ENCODE measurements at regions not wholly inside any gene's neighbourhood (a gene's known extent, or its start where the extent isn't known, plus 50 kb on each side); places are given as distances from the start of the nearest gene placed in this dataset.
A peak's percentile ranks its signal among the peaks of the same experiment; 100 is the strongest.

GRCh38 chr2:163834841-163835240, 99.0 kb upstream of the FIGN start:
- DNase-seq (ENCODE audit: low read depth): no peak

- DNase-seq (ENCODE audit: low read depth): peak; percentile 9
These were observed 98.4 kb upstream of the FIGN start for GRCh38 chr2:163834221-163834620.

- no peak for DNase-seq (ENCODE audit: low read depth)
These were observed 93.0 kb upstream of the FIGN start for GRCh38 chr2:163828771-163829170.

- DNase-seq (ENCODE audit: low read depth): no peak
These were observed 86.2 kb upstream of the FIGN start for GRCh38 chr2:163822033-163822432.

GRCh38 chr2:163812926-163813520, 77.2 kb upstream of the FIGN start:
- DNase-seq (ENCODE audit: low read depth): no peak

GRCh38 chr2:163808406-163808805, 72.6 kb upstream of the FIGN start:
- peak; percentile 22 for DNase-seq (ENCODE audit: low read depth)

- DNase-seq (ENCODE audit: low read depth): no peak
These were observed 66.5 kb upstream of the FIGN start for GRCh38 chr2:163802284-163802683.

- DNase-seq (ENCODE audit: low read depth): no peak
These were observed 65.7 kb upstream of the FIGN start for GRCh38 chr2:163801486-163801885.

GRCh38 chr2:163800951-163801381, 65.2 kb upstream of the FIGN start:
- DNase-seq (ENCODE audit: low read depth): peak; percentile 47

GRCh38 chr2:163799807-163800206, 64.0 kb upstream of the FIGN start:
- DNase-seq (ENCODE audit: low read depth): no peak

- DNase-seq (ENCODE audit: low read depth): no peak
These were observed 58.8 kb upstream of the FIGN start for GRCh38 chr2:163794635-163795034.

Data from ELR (cell line).